HG03196 (cell line): ENCODE measurements at regions not wholly inside any gene's neighbourhood (a gene's known extent, or its start where the extent isn't known, plus 50 kb on each side); places are given as distances from the start of the nearest gene placed in this dataset.
"Not testable (repeated sequence)": the region's sequence is repeated elsewhere in the genome, so short reads cannot be mapped to it uniquely, and the experiment has no call there.

Experiments used
- ATAC-seq: cut with Tn5 transposase; IDR thresholded peaks from one replicate; pipeline ENCODE4 v1.9.1; 2021; ENCODE audit not compliant: unreplicated experiment

DNA sequence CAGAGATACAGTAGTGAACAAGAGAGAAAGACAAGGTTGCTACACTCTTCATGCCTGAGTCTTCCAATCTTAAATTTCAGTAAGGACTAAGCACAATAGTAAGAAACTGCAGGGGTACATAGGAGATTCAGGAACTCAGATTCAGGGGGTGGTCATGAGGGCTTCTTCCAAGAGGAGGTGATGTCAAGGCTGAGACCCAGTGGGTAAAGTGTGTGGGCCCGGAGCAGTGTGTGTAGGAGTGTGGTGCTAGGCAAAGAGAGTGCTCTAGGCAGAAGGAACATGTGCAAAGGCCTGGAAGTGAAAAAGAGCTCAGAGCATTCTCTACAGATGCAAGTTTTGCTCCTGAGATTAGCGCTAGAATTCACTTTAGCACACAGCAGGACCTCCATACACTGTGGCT lies 102.9 kb upstream of the SPATA12 start:
- ATAC-seq = no peak

DNA sequence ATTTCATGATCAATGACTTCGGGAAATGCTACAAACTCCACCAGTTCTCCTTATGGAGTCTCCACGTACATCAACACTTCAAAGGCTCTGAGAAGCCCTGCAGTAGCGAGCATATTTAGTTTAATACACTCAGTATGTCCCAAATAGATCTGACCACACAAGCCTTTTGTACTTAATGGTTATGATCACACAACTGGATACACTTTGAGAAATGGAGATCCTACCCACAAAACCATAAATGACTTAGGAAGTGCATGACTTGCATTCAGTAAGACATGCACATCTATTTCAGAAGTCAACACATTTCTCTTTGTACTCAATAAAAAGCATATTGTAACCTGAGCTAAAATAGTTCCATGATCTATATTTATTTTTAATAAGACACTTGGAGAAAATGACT lies 103.6 kb upstream of the SPATA12 start:
- ATAC-seq = no peak

GRCh38 chr3:56955492-56956111 lies 104.9 kb upstream of the SPATA12 start:
- ATAC-seq = no peak

DNA sequence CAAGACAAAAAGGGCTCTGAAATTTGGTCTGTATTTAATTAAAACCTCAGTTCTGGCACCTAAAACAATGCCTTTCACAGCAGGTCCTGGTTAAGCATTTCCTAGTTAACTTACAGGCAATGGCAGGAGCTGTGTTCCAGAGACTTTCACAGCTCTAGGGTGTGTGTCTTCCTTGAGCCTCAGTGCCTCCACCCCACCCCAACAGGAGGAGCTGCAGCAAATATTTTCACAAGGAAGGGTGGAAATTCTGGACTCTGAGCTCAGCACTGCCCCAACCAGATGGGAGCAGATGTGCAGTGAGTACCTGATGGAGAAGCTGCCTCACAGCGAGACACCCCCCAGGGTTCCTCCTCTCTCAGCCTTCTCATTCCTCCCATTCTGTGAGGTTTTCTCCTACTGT lies 106.3 kb upstream of the SPATA12 start:
- no peak for ATAC-seq

- no peak for ATAC-seq
Observed at GRCh38 chr3:56952846-56953245, 107.6 kb upstream of the SPATA12 start.

- ATAC-seq = no peak
Observed at GRCh38 chr3:56952061-56952460, 108.4 kb upstream of the SPATA12 start.

- ATAC-seq = no peak
Observed at GRCh38 chr3:56951366-56951765, 109.1 kb upstream of the SPATA12 start.

GRCh38 chr3:56945378-56945777 lies 115.1 kb upstream of the SPATA12 start:
- ATAC-seq = not testable (repeated sequence)

DNA sequence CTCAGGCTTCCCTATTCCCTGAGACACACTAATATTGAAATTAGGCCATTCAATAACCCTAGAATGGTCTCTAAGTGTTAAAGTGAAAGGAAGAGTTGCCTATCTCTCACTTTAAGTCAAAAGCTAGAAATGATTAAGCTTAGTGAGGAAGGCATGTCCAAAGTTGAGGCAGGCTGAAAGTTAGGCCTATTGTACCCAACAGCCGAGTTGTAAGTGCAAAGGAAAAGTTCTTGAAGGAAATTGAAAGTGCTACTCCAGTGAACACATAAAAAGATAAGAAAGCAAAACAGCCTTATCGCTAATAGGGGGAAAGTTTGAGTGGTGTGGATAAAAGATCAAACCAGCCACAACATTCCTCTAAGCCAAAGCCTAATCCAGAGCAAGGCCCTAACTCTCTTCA lies 117.9 kb upstream of the SPATA12 start:
- no peak for ATAC-seq

DNA sequence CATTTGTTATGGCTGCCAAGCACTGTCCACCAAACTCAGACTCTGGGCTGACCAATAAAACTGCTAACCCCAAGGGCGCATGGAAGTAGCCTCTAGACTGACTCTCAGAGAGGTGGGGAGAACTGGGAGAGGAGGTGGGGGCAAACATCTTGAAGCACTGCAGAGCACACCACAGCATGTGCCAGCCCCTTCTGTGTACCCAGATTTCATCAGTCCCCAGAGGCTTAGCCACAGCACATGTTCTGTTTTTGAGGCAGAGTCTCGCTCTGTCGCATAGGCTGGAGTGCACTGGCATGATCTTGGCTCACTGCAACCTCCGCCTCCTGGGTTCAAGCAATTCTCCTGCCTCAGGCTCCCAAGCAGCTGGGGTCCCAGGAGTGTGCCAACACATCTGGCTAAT lies 119.5 kb upstream of the SPATA12 start:
- ATAC-seq = no peak

- ATAC-seq = no peak
Observed at GRCh38 chr3:56940321-56940720, 120.1 kb upstream of the SPATA12 start.

DNA sequence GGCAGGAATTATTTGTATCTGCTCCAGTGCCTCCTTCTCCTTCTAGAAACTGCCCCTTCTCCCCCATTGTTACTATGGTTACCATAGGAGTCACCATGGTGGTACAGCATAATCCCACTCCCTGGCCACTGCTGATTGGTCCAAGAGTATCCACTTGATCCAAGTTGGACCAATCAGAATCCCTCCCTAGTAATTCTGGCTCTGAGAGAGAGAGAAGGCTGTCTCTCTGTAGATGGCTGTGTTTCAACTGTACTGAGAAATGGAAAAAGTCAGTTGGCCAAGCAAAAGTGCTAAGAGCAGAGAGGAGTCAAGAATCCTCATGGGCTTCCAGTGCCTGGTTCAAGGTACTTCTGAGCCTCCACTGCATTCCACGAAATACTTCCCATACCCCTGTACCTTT lies 120.6 kb upstream of the SPATA12 start:
- ATAC-seq = no peak

DNA sequence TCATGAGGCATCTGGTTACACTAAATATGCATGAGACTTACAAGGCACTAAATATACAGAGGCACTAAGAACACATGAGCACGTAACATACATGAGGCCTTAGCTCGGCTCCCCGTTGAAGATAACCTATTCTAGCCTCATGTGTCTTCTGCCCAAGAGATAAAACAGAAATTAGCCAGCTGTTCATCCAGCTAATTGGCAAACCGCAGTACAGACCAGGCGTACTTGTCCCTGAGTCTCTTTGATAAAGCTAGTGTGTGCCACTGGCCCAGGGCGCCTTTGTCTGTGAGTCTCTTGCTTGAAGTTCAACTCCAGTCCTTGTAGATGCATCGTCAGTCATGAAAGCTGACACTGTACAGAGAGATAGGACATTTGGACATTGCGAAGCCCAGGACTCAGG lies 121.9 kb upstream of the SPATA12 start:
- ATAC-seq = no peak

DNA sequence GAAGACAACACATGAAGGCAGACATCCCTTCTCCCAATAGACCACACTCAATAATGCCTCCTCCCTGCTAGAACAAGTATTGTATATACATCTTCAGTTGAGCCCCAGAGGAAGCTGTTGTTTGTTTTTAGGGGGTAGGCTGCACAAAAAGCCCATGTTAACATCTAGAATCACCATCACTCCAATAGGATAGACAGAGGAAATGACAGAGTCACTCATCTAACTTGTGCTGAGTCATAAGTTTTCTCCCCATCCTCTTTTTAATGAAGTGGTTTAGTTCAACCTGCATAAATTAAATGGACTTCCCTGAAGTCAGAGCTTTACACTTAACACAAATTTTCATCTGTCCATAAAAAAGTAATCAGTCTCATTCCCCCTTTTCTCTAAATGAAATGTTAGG lies 122.9 kb upstream of the SPATA12 start:
- ATAC-seq = no peak

- ATAC-seq = no peak
Observed at GRCh38 chr3:56935811-56936210, 124.7 kb upstream of the SPATA12 start.

- not testable (repeated sequence) for ATAC-seq
Observed at GRCh38 chr3:56934481-56934880, 126.0 kb upstream of the SPATA12 start.

DNA sequence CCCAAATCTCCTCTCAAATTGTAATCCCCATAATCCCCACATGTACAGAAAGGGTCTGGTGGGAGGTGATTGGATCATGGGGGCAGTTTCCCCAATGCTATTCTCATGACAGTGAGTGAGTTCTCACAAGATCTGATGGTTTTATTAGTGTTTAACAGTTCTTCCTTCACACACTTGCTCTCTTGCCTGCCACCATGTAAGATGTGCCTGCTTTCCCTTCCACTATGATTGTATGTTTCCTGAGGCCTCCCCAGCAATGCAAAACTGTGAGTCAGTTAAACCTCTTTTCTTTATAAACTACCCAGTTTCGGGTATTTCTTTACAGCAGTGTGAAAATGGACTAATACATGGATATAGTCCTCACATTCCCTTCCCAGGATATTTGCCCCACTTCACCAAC lies 126.7 kb upstream of the SPATA12 start:
- no peak for ATAC-seq

- ATAC-seq = no peak
Observed at GRCh38 chr3:56932866-56933265, 127.6 kb upstream of the SPATA12 start.

- no peak for ATAC-seq
Observed at GRCh38 chr3:56931836-56932235, 128.6 kb upstream of the SPATA12 start.

GRCh38 chr3:56930706-56931105 lies 129.0 kb upstream of the ARHGEF3 start:
- no peak for ATAC-seq

DNA sequence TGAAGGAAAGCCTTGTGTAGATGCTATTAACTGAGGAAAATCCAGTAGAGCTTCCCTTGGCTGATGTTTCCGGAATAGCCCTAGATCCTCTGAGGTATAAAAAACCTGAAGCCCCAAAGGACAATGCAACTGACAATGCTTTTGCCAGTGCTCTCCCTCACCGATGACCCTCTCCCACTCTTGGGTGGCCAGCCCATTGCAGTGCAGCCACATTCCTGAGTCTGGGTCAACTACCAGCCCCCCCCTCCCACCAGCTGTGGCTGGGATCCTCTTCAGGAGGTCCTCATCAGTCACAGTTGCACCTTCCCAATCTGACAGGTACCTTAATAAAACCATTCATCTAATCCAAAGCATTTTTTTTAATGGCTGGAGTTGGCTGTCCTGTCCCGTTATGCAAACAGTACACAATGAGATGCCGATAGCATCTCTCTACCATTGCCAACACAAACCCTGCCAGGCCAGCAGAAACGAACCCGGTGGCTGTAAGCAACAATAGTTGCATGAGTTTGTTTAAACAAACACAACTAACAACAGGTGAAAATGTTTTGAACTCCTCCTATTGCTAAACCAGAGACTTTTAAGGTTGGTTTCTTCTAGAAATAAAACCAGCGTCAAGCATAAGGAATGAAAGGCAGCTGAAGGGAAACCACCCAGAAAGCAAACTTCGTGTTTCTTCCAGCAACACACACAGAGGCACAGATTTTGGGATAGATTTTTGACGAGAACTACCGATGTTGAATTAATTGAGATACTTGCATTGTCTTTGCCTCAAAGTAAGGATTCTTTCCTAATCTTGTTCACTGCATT lies 128.3 kb upstream of the ARHGEF3 start:
- ATAC-seq = no peak

- no peak for ATAC-seq
Observed at GRCh38 chr3:56928379-56929068, 126.8 kb upstream of the ARHGEF3 start.
